Liver (tissue), 8 donors: ENCODE measurements at regions not wholly inside any gene's neighbourhood (a gene's known extent, or its start where the extent isn't known, plus 50 kb on each side); places are given as distances from the start of the nearest gene placed in this dataset.

Source experiments
- DNase-seq: peaks from one replicate; pipeline ENCODE4 v3.0.0-alpha.2; 2017; ENCODE audit warnings: low spot score
- H3K27ac ChIP-seq, 2 donors: one replicate each; pipeline ENCODE4 v1.7.0; 2013; ENCODE audit warnings: inconsistent platforms in 2 of 2, low read length in 2 of 2, control low read depth in 1 of 2, low read depth in 1 of 2, mild to moderate bottlenecking in 1 of 2
- H3K27me3 ChIP-seq, 4 donors: one replicate each; pipeline versions ENCODE4 v1.6.1 to v1.7.0; 2013; ENCODE audit warnings: low read length in 3 of 4, inconsistent platforms in 1 of 4, mild to moderate bottlenecking in 1 of 4, moderate library complexity in 1 of 4; ENCODE audit not compliant: control insufficient read depth in 4 of 4, insufficient read depth in 4 of 4
- H3K36me3 ChIP-seq, 4 donors: one replicate each; pipeline versions ENCODE4 v1.6.1 to v1.7.0; 2013; ENCODE audit warnings: low read length in 3 of 4, mild to moderate bottlenecking in 3 of 4, low read depth in 1 of 4, moderate library complexity in 1 of 4; ENCODE audit not compliant: control insufficient read depth in 4 of 4, insufficient read depth in 3 of 4
- H3K4me1 ChIP-seq, 4 donors: one replicate each; pipeline versions ENCODE4 v1.6.1 to v1.7.0; 2013; ENCODE audit warnings: low read length in 3 of 4, mild to moderate bottlenecking in 3 of 4, moderate library complexity in 1 of 4; ENCODE audit not compliant: control insufficient read depth in 4 of 4, insufficient read depth in 4 of 4
- H3K4me3 ChIP-seq, 3 donors: one replicate each; pipeline versions ENCODE4 v1.6.1 to v1.7.0; 2013; ENCODE audit warnings: low read length in 3 of 3, control low read depth in 1 of 3, low read depth in 1 of 3, mild to moderate bottlenecking in 1 of 3
- H3K9ac ChIP-seq, 2 donors: one replicate each; pipeline ENCODE4 v1.7.0; 2013; ENCODE audit warnings: low read length in 2 of 2, mild to moderate bottlenecking in 2 of 2, moderate library complexity in 2 of 2, control low read depth in 1 of 2, low read depth in 1 of 2
- H3K9me3 ChIP-seq, 4 donors: one replicate each; pipeline versions ENCODE4 v1.6.1 to v1.7.0; 2013; ENCODE audit warnings: low read length in 3 of 4; ENCODE audit not compliant: control insufficient read depth in 4 of 4
- ATF3 ChIP-seq: IDR thresholded peaks from 2 replicates; pipeline ENCODE4 v1.6.1; 2016; ENCODE audit warnings: antibody characterized with exemption
- CTCF ChIP-seq: fragments of 150-350 bp; IDR thresholded peaks from 2 replicates; pipeline ENCODE4 v1.5.1; 2017; ENCODE audit warnings: improper control_type of control experiment, low read depth, low read length; ENCODE audit not compliant: missing input control
- EGR1 ChIP-seq, 2 donors: IDR thresholded peaks; 2 replicates each; pipeline ENCODE4 v1.6.1; 2016 to 2018; ENCODE audit warnings: antibody characterized with exemption in 2 of 2, low read depth in 2 of 2
- FOXA1 ChIP-seq: IDR thresholded peaks from 2 replicates; pipeline ENCODE4 v1.6.1; 2016; ENCODE audit warnings: antibody characterized with exemption
- FOXA2 ChIP-seq: IDR thresholded peaks from 2 replicates; pipeline ENCODE4 v1.6.1; 2016; ENCODE audit warnings: antibody characterized with exemption
- GABPA ChIP-seq, 2 donors: IDR thresholded peaks in 1 of 2; conservative IDR thresholded peaks in 1 of 2; 2 replicates each; pipeline ENCODE4 v1.6.1; 2016; ENCODE audit warnings: antibody characterized with exemption in 2 of 2, mild to moderate bottlenecking in 1 of 2, moderate library complexity in 1 of 2
- HNF4A ChIP-seq, 2 donors: conservative IDR thresholded peaks; 2 replicates each; pipeline ENCODE4 v1.6.1; 2016; ENCODE audit warnings: antibody characterized with exemption in 2 of 2, mild to moderate bottlenecking in 2 of 2
- HNF4G ChIP-seq: IDR thresholded peaks from 2 replicates; pipeline ENCODE4 v1.6.1; 2016; ENCODE audit warnings: antibody characterized with exemption
- JUND ChIP-seq, 2 donors: IDR thresholded peaks; 2 replicates each; pipeline ENCODE4 v1.6.1; 2016; ENCODE audit warnings: antibody characterized with exemption in 2 of 2
- MAX ChIP-seq: IDR thresholded peaks from 2 replicates; pipeline ENCODE4 v1.6.1; 2016; ENCODE audit warnings: antibody characterized with exemption
- NR2F2 ChIP-seq: IDR thresholded peaks from 2 replicates; pipeline ENCODE4 v1.6.1; 2016; ENCODE audit warnings: antibody characterized with exemption
- RAD21 ChIP-seq, 2 donors: IDR thresholded peaks; 2 replicates each; pipeline ENCODE4 v1.6.1; 2016; ENCODE audit warnings: antibody characterized with exemption in 2 of 2, mild to moderate bottlenecking in 2 of 2
- REST ChIP-seq: IDR thresholded peaks from 2 replicates; pipeline ENCODE4 v1.6.1; 2016; ENCODE audit warnings: antibody characterized with exemption, mild to moderate bottlenecking
- RXRA ChIP-seq, 2 donors: IDR thresholded peaks; 2 replicates each; pipeline ENCODE4 v1.6.1; 2017 to 2018; ENCODE audit warnings: antibody characterized with exemption in 2 of 2, mild to moderate bottlenecking in 1 of 2
- SP1 ChIP-seq: IDR thresholded peaks from 2 replicates; pipeline ENCODE4 v1.6.1; 2018; ENCODE audit warnings: antibody characterized with exemption, mild to moderate bottlenecking
- TAF1 ChIP-seq: conservative IDR thresholded peaks from 2 replicates; pipeline ENCODE4 v1.6.1; 2016; ENCODE audit warnings: antibody characterized with exemption, mild to moderate bottlenecking
- YY1 ChIP-seq: IDR thresholded peaks from 2 replicates; pipeline ENCODE4 v1.6.1; 2016; ENCODE audit warnings: antibody characterized with exemption, mild to moderate bottlenecking
- WGBS: extraction: QIAGEN DNeasy Blood & Tissue Kit; methylation state at CpG from one replicate; pipeline ENCODE4 v1.1.7; 2013; 5-methylcytosine and 5-hydroxymethylcytosine counted together
- donor health status: healthy.
- donor health status: healthy.
- donor health status: healthy.
- donor health status: healthy.
- donor health status: healthy.

- no peaks in the 10 kb centered on the region for H3K9me3 ChIP-seq
- no peak overlapping the region for H3K27ac ChIP-seq
- H3K9ac ChIP-seq, result no peak overlapping the region
- H3K4me1 ChIP-seq, result no peaks in the 10 kb centered on the region
- no peaks in the 10 kb centered on the region for H3K27me3 ChIP-seq
- DNase-seq, result no peak
- no peaks in the 10 kb centered on the region for H3K36me3 ChIP-seq
- TF ChIP-seq FOXA2 (no peak), YY1 (no peak), GABPA (IDR thresholded peaks at IDR 0.05 in 1 of 2, conservative IDR thresholded peaks at IDR 0.05 in 1 of 2) (no peak)
- H3K4me3 ChIP-seq, result no peak overlapping the region
Observed at GRCh38 chr2:224158831-224159230, 119.7 kb upstream of the SERPINE2 start.

- WGBS, result 78% methylated on average over 4 of the region's 4 CpGs
- H3K9ac ChIP-seq, result no peak overlapping the region
- no peaks in the 10 kb centered on the region for H3K27me3 ChIP-seq
- no peaks in the 10 kb centered on the region for H3K4me1 ChIP-seq
- no peak for DNase-seq
- no peak overlapping the region for H3K27ac ChIP-seq
- TF ChIP-seq SP1 (no peak), RAD21 (IDR thresholded peaks at IDR 0.05) (no peak), JUND (IDR thresholded peaks at IDR 0.05) (no peak), FOXA1 (no peak), CTCF (no peak), HNF4G (no peak), REST (no peak)
- H3K4me3 ChIP-seq, result no peak overlapping the region
- no peaks in the 10 kb centered on the region for H3K36me3 ChIP-seq
- no peaks in the 10 kb centered on the region for H3K9me3 ChIP-seq
Observed at GRCh38 chr2:224158061-224158460, 119.0 kb upstream of the SERPINE2 start.

GRCh38 chr2:224157655-224158054, 118.6 kb upstream of the SERPINE2 start:
- no peaks in the 10 kb centered on the region for H3K4me1 ChIP-seq
- no peak overlapping the region for H3K27ac ChIP-seq
- 88% methylated on average over 1 of the region's 1 CpG for whole genome bisulfite sequencing
- no peak overlapping the region for H3K4me3 ChIP-seq
- H3K9me3 ChIP-seq, result no peaks in the 10 kb centered on the region
- no peaks in the 10 kb centered on the region for H3K36me3 ChIP-seq
- DNase-seq, result no peak
- H3K9ac ChIP-seq, result no peak overlapping the region
- no peaks in the 10 kb centered on the region for H3K27me3 ChIP-seq
- TF ChIP-seq EGR1 (IDR thresholded peaks at IDR 0.05; ENCODE audit: low read depth in 2 of 2), result no peak
- no peak for TF ChIP-seq ATF3
- TF ChIP-seq YY1, result no peak
- no peak for TF ChIP-seq HNF4G
- TF ChIP-seq MAX, result no peak
- no peak for TF ChIP-seq HNF4A (conservative IDR thresholded peaks at IDR 0.05)
- no peak for TF ChIP-seq RAD21 (IDR thresholded peaks at IDR 0.05)
- TF ChIP-seq TAF1, result no peak
- no peak for TF ChIP-seq FOXA1
- TF ChIP-seq CTCF, result no peak
- no peak for TF ChIP-seq JUND (IDR thresholded peaks at IDR 0.05)
- no peak for TF ChIP-seq RXRA (IDR thresholded peaks at IDR 0.05)
- no peak for TF ChIP-seq GABPA (IDR thresholded peaks at IDR 0.05 in 1 of 2, conservative IDR thresholded peaks at IDR 0.05 in 1 of 2)
- no peak for TF ChIP-seq REST
- TF ChIP-seq NR2F2, result no peak
- TF ChIP-seq SP1, result no peak
